Activated CD8-positive, alpha-beta memory T cell treated with anti-CD3 and anti-CD28 coated beads, Interleukin-2, amount 50 U/mL, for 1 hour (primary cell): ENCODE measurements at regions not wholly inside any gene's neighbourhood (a gene's known extent, or its start where the extent isn't known, plus 50 kb on each side); places are given as distances from the start of the nearest gene placed in this dataset.
"Not testable (repeated sequence)": the region's sequence is repeated elsewhere in the genome, so short reads cannot be mapped to it uniquely, and the experiment has no call there.

Source experiments
- DNase-seq: peaks from one replicate; pipeline ENCODE4 v3.0.0-alpha.2; 2020; ENCODE audit errors: extremely low read depth

- no peak for DNase-seq
These were observed 1520.7 kb upstream of the B3GALT2 start for GRCh38 chr1:194707074-194707473.

GRCh38 chr1:194705123-194705854 lies 1518.9 kb upstream of the B3GALT2 start:
- no peak for DNase-seq

DNA sequence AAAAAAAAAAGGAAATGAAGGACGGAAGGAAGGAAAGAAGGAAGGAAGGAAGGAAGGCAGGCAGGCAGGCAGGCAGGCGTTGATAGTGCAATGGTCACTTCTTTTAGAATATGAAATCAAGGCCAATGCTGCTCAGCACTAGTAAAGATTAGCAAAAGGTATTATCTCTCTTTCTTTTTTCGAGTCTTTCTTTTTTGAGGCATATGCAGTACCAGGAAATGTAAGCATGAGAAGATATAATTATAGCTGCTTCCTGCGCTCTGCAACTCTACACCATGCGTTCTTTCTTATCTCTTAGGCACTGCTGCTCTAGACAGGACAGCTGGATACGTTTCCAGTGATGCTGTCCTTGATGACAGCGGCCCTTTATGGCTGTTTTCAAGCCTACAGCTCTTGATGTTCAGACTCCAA lies 1512.5 kb upstream of the B3GALT2 start:
- DNase-seq: no peak

- no peak for DNase-seq
These were observed 1506.8 kb upstream of the B3GALT2 start for GRCh38 chr1:194693244-194693643.

DNA sequence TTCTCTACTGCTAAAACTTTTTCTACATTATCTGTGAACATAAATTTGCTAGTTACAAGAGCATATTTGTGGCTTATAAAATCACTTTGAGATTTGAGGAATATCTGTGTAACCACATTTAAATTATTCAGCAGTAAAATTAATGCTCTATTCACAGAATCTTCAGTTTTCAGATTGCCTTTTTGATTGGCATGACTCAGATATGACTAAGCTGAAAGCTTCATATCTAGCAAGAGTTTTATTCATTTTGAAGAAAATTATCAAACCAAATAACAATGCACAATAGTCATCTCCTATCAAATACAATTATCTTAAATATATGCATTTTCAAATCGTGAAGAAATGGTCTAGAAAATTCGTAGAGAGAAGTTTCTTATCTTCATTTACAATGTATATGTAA lies 1498.2 kb upstream of the B3GALT2 start:
- DNase-seq: no peak

DNA sequence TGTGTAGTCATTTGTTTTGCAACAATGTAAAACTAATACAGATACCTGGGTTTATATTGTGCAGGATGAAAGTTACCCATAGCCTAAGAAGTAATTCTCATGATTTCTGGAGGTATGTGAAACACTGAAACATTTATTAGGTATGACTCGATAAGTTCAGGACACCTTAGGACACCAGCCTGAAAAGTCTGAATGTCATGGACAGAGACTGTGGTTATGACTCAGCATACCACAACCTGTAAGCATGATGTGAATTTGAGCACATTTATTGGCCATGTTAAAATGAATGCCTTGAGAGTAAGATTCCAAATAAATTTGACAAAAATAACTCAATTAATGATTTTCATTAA lies 1471.7 kb upstream of the B3GALT2 start:
- DNase-seq: no peak

- no peak for DNase-seq
These were observed 1468.5 kb upstream of the B3GALT2 start for GRCh38 chr1:194654956-194655355.

- DNase-seq: no peak
These were observed 1467.0 kb upstream of the B3GALT2 start for GRCh38 chr1:194653385-194653784.

GRCh38 chr1:194647118-194647517 lies 1460.7 kb upstream of the B3GALT2 start:
- no peak for DNase-seq

DNA sequence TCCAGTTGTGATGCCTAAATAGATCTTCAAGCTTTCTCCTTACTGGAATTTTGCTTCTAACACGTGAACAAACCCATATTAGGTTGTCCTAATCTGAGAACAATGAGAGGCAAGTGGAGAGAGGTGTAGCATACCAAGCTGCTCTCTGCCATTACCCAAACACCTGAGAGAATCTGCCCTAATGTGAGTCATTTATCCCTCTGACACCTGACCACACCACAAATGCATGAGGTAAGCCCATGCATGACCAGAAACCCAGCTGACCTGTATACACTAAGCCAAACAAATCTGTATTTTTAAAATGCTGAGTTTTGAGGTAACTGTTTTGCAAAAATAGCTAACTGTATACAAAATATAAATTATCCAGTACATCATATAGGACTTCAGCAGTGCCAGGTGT lies 1458.1 kb upstream of the B3GALT2 start:
- DNase-seq: no peak

GRCh38 chr1:194640322-194640721 lies 1453.9 kb upstream of the B3GALT2 start:
- DNase-seq: no peak

DNA sequence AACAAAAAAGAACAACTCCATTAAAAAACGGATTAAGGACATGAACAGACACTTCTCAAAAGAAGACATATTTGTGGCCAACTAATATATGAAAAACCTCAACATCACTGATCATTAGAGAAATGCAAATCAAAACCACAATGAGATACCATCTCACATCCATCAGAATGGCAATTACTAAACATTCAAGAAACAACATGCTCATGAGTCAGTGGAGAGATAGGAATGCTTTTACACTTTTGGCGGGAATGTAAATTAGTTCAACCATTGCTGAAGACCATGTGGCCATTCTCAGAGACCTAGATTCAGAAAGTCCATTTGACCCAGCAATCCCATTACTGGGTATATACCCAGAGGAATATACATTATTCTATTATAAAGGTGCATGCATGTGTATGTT lies 1442.6 kb upstream of the B3GALT2 start:
- no peak for DNase-seq

DNA sequence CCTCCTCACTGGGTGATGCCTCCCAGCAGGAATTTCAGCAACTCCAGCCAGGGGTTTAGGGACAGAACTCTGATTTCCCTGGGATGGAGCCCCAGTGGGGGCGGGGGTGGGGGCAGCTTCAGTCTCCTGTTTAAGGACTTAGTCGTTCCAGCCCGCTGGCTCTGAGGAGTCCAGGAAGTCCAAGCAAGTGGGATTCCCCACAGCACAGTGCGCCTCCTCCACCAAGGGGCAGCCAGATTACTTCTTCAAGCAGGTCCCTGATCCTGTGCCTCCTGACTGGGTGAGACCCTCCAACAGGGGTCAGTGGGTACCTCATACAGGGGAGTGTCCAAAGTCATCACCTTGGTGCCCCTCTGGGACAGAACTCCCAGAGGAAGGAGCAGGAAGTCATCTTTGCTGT lies 1438.4 kb upstream of the B3GALT2 start:
- DNase-seq: no peak

GRCh38 chr1:194618101-194618500 lies 1431.7 kb upstream of the B3GALT2 start:
- DNase-seq: no peak

DNA sequence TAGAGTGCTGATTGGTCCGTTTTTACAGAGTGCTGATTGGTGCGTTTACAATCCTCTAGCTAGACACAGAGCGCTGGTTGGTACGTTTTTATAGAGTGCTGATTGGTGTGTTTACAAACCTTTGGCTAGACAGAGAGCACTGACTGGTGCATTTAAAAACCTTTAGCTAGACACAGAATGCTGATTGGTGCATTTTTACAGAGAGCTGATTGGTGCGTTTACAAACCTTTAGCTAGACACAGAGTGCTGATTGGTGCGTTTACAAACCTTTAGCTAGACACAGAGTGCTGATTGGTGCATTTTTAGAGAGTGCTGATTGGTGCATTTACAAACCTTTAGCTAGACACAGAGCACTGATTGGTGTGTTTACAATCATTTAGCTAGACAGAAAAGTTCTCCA lies 1430.9 kb upstream of the B3GALT2 start:
- not testable (repeated sequence) for DNase-seq

DNA sequence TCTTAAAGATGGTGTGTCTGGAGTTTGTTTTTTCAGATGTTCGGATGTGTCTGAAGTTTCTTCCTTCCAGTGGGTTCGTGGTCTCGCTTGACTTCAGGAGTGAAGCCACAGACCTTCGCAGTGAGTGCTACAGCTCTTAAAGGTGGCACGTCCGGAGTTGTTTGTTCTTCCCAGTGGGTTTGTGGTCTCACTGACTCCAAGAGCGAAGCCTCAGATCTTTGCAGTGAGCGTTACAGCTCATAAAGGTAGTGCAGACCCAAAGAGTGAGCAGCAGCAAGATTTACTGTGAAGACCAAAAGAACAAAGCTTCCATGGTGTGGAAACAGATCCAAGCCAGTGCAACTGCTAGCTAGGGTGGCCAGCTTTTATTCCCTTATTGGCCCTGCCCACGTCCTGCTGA lies 1430.4 kb upstream of the B3GALT2 start:
- no peak for DNase-seq

DNA sequence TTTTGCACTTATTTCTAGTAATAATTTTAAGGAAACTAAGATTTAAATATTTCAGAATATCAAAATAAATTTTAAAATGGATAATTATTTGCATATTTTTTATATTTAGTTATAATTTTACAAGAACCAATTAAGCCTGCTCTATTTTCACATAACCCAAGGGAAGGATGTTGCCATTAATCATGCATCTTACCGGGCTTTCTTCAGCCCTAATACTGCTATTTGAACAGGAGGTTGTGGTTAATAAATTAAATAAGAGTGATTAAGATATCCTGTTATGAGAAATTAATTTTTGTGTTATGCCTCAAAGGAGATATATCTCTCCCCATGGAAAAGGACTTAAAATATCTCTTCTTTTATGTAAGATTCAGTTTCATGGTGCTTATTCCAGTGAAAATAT lies 1415.8 kb upstream of the B3GALT2 start:
- no peak for DNase-seq

GRCh38 chr1:194600716-194601115 lies 1414.3 kb upstream of the B3GALT2 start:
- DNase-seq: no peak

DNA sequence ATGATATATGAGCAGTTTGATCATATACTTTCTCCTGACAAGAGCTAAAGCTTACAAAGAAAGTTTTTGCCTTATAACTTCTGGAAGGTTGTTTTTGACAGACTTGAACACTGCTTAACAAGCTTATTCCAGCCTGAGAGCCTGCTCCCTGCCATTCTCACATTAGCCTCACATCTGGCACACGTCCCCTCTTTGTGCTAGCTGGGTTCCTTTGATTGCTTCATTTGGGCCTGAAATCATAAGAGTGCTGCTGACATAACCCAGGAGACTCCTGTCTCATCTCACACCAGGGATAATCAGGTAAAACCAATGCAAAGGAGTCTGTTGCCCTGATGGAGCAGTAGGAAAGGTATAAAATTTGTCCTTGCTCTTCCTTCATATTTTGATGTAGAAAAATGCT lies 1411.7 kb upstream of the B3GALT2 start:
- no peak for DNase-seq

DNA sequence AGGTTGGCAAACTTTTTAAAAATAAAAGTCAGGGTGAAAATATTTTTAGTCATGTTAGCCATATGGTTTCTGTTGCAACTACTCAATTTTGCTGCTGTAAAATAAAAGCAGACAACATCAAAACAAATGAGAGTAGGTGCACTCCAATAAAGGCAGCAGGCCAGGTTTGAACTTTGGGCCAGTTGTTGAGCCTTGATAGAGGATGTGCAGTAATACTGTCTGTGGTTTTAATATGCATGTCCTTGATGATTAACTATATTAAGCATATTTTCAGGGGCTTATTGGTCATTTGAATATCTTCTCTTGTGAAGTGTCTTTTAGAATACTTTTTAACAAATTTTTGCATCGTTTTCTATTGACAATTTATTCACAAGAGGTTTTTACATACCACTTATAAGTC lies 1399.9 kb upstream of the B3GALT2 start:
- DNase-seq: no peak

- DNase-seq: no peak
These were observed 1397.6 kb upstream of the B3GALT2 start for GRCh38 chr1:194584052-194584451.

DNA sequence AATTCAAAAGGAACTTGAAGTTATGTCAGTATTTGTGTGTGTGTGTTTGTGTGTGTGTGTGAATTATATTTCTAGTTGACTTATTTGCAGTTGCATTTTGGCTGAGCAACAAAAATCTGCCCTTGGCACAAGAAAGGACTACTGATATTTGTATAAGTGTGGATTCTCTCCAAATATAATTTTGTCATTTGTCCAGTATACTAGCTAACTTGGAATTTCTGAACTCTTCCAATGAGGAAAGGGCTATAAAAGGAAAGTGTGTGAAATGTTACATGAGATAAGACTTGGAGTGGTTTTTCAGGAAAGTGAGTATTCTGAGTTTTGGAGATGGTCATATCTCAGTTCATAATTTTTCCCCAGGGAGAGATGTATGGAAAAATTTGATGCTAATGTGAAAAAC lies 1384.1 kb upstream of the B3GALT2 start:
- DNase-seq: no peak

GRCh38 chr1:194568610-194569009 lies 1382.2 kb upstream of the B3GALT2 start:
- no peak for DNase-seq

GRCh38 chr1:194548071-194548470 lies 1361.7 kb upstream of the B3GALT2 start:
- DNase-seq: no peak
